Activated CD4-positive, alpha-beta T cell treated with anti-CD3 and anti-CD28 coated beads for 4 hours (primary cell): ENCODE measurements at regions not wholly inside any gene's neighbourhood (a gene's known extent, or its start where the extent isn't known, plus 50 kb on each side); places are given as distances from the start of the nearest gene placed in this dataset.
A peak's percentile ranks its signal among the peaks of the same experiment; 100 is the strongest.

Experiments used
- DNase-seq, 2 donors: peaks; one replicate each; pipeline ENCODE4 v3.0.0-alpha.2; 2020

GRCh38 chr12:98408681-98409080, 106.7 kb upstream of the TMPO start:
- no peak for DNase-seq

GRCh38 chr12:98409548-98409947, 105.8 kb upstream of the TMPO start:
- DNase-seq = no peak

- no peak for DNase-seq
Measured at GRCh38 chr12:98410356-98410755, 105.0 kb upstream of the TMPO start.

GRCh38 chr12:98416845-98417244, 98.5 kb upstream of the TMPO start:
- DNase-seq = no peak

- DNase-seq = no peak
Measured at GRCh38 chr12:98417266-98417665, 98.1 kb upstream of the TMPO start.

- no peak for DNase-seq
Measured at GRCh38 chr12:98418357-98419075, 96.9 kb upstream of the TMPO start.

- DNase-seq = no peak
Measured at GRCh38 chr12:98419081-98419794, 96.2 kb upstream of the TMPO start.

GRCh38 chr12:98419795-98420404, 95.5 kb upstream of the TMPO start:
- no peak for DNase-seq

GRCh38 chr12:98420461-98420860, 94.9 kb upstream of the TMPO start:
- no peak for DNase-seq

GRCh38 chr12:98421316-98421715, 94.1 kb upstream of the TMPO start:
- DNase-seq = no peak

GRCh38 chr12:98422359-98422758, 93.0 kb upstream of the TMPO start:
- DNase-seq = no peak

GRCh38 chr12:98422812-98423211, 92.6 kb upstream of the TMPO start:
- no peak for DNase-seq

GRCh38 chr12:98423963-98424362, 91.4 kb upstream of the TMPO start:
- no peak for DNase-seq

- DNase-seq = peak; percentile 29 to 38
Measured at GRCh38 chr12:98424726-98425401, 90.5 kb upstream of the TMPO start.

GRCh38 chr12:98425859-98426258, 89.5 kb upstream of the TMPO start:
- no peak for DNase-seq

- DNase-seq = no peak
Measured at GRCh38 chr12:98431089-98431488, 84.3 kb upstream of the TMPO start.

GRCh38 chr12:98437166-98437565, 78.2 kb upstream of the TMPO start:
- no peak for DNase-seq

- DNase-seq = no peak
Measured at GRCh38 chr12:98437806-98438595, 77.4 kb upstream of the TMPO start.

- DNase-seq = no peak
Measured at GRCh38 chr12:98438656-98439230, 76.6 kb upstream of the TMPO start.

GRCh38 chr12:98439471-98439951, 75.9 kb upstream of the TMPO start:
- no peak for DNase-seq

- no peak for DNase-seq
Measured at GRCh38 chr12:98439981-98440581, 75.3 kb upstream of the TMPO start.

- DNase-seq = no peak
Measured at GRCh38 chr12:98446060-98446459, 69.3 kb upstream of the TMPO start.
